Stomach (tissue), 8 donors: ENCODE measurements at regions not wholly inside any gene's neighbourhood (a gene's known extent, or its start where the extent isn't known, plus 50 kb on each side); places are given as distances from the start of the nearest gene placed in this dataset.
"Not testable (repeated sequence)": the region's sequence is repeated elsewhere in the genome, so short reads cannot be mapped to it uniquely, and the experiment has no call there.

Experiments
- DNase-seq, 2 donors: peaks; one replicate each; pipeline versions ENCODE4 v3.0.0 to v3.0.0-alpha.2; 2013 to 2019
- H3K27ac ChIP-seq, 5 donors: fragments of 200-600 bp in 4 of 5; sonication (generic) in 4 of 5; one replicate each; pipeline ENCODE4 v1.5.1; 2013 to 2019; ENCODE audit warnings: mild to moderate bottlenecking in 1 of 5, moderate library complexity in 1 of 5
- H3K27me3 ChIP-seq, 3 donors: fragments of 200-600 bp; sonication (generic); one replicate each; pipeline ENCODE4 v1.5.1; 2017 to 2019; ENCODE audit warnings: mixed run types in 1 of 3
- H3K36me3 ChIP-seq, 4 donors: fragments of 200-600 bp; sonication (generic); 1 replicate in 3 of 4; 2 replicates in 1 of 4; pipeline ENCODE4 v1.5.1; 2016 to 2019
- H3K4me1 ChIP-seq, 4 donors: fragments of 200-600 bp; sonication (generic); one replicate each; pipeline ENCODE4 v1.5.1; 2016 to 2019
- H3K4me3 ChIP-seq, 4 donors: fragments of 200-600 bp; sonication (generic) in 3 of 4; one replicate each; pipeline ENCODE4 v1.5.1; 2016 to 2019; ENCODE audit warnings: mild to moderate bottlenecking in 1 of 4
- H3K9me3 ChIP-seq, 4 donors: fragments of 200-600 bp; sonication (generic); one replicate each; pipeline ENCODE4 v1.5.1; 2016 to 2019
- CTCF ChIP-seq, 7 experiments: fragments of 450-650 bp in 4 of 7; fragments of 200-600 bp in 3 of 7; sonication (generic) in 3 of 7; IDR thresholded peaks; one replicate each; pipeline ENCODE4 v1.5.1; 2016 to 2019; ENCODE audit warnings: antibody characterized with exemption in 7 of 7, control low read depth in 2 of 7, mild to moderate bottlenecking in 1 of 7
- EP300 ChIP-seq: sonication (generic); formaldehyde crosslinking; IDR thresholded peaks from one replicate; pipeline ENCODE4 v1.6.1; 2017; ENCODE audit warnings: antibody characterized with exemption
- POLR2A ChIP-seq, 4 donors: fragments of 450-650 bp; IDR thresholded peaks; one replicate each; pipeline ENCODE4 v1.6.1; 2016; ENCODE audit warnings: antibody characterized with exemption in 4 of 4, control low read depth in 2 of 4, mild to moderate bottlenecking in 1 of 4, moderate library complexity in 1 of 4
- POLR2AphosphoS5 ChIP-seq, 3 donors: sonication (generic); formaldehyde crosslinking; IDR thresholded peaks; one replicate each; pipeline ENCODE4 v1.6.1; 2016; ENCODE audit warnings: antibody characterized with exemption in 3 of 3
- WGBS, 5 donors: extraction: QIAGEN DNeasy Blood & Tissue Kit in 3 of 5; methylation state at CpG; one replicate each; pipeline versions ENCODE4 v1.1.5 to v1.1.7; 2013 to 2018; 5-methylcytosine and 5-hydroxymethylcytosine counted together
- intact Hi-C: fragments of 100-400 bp; cut with DNase I; formaldehyde crosslinking; loops from one replicate; pipeline ENCODE4 v1.15.1; 2023; ENCODE audit warnings: low total_unique reads
- donor health status: healthy with polysubstance abuse.
- donor health status: Bipolar disorder and iron deficiency.
- donor health status: healthy.

- WGBS, 5 donors, result 76 to 88% (median 81%) methylated on average over 3 of the region's 3 CpGs
- TF ChIP-seq POLR2A (IDR thresholded peaks at IDR 0.05), result no peak
- TF ChIP-seq CTCF (IDR thresholded peaks at IDR 0.05), result no peak
- no peak for TF ChIP-seq POLR2AphosphoS5 (IDR thresholded peaks at IDR 0.05)
- no peak for TF ChIP-seq EP300
- no peak for DNase-seq
- Histone ChIP-seq H3K27me3 (no peaks in the 10 kb centered on the region), H3K4me1 (no peaks in the 10 kb centered on the region), H3K9me3 (peaks cover 0 to 8% (median 0%) of the 10 kb centered on the region in 4 donors), H3K36me3 (no peaks in the 10 kb centered on the region), H3K27ac (no peak overlapping the region), H3K4me3 (no peak overlapping the region)
- intact Hi-C loops, result no loop called here
Observed at GRCh38 chr2:208990716-208991115, 433.1 kb upstream of the MAP2 start.

GRCh38 chr2:208999911-209000310, 423.9 kb upstream of the MAP2 start:
- no peak overlapping the region for H3K27ac ChIP-seq
- intact Hi-C loops, result no loop called here
- H3K27me3 ChIP-seq, result no peaks in the 10 kb centered on the region
- TF ChIP-seq POLR2A (IDR thresholded peaks at IDR 0.05), result no peak
- TF ChIP-seq CTCF (IDR thresholded peaks at IDR 0.05), result no peak
- no peak for TF ChIP-seq POLR2AphosphoS5 (IDR thresholded peaks at IDR 0.05)
- no peak for TF ChIP-seq EP300
- no peaks in the 10 kb centered on the region for H3K4me1 ChIP-seq
- DNase-seq, result no peak
- no peaks in the 10 kb centered on the region for H3K36me3 ChIP-seq
- WGBS, 5 donors, result 47 to 69% (median 50%) methylated on average over 2 of the region's 2 CpGs
- H3K4me3 ChIP-seq, result no peak overlapping the region
- peaks cover 0 to 11% (median 4%) of the 10 kb centered on the region in 4 donors for H3K9me3 ChIP-seq

GRCh38 chr2:209002054-209002453, 421.8 kb upstream of the MAP2 start:
- no peak for DNase-seq
- intact Hi-C loops, result no loop called here
- no peak for TF ChIP-seq EP300
- no peak for TF ChIP-seq POLR2A (IDR thresholded peaks at IDR 0.05)
- TF ChIP-seq POLR2AphosphoS5 (IDR thresholded peaks at IDR 0.05), result no peak

GRCh38 chr2:209005371-209005770, 418.5 kb upstream of the MAP2 start:
- intact Hi-C loops, result no loop called here
- Histone ChIP-seq H3K4me3 (no peak overlapping the region), H3K36me3 (no peaks in the 10 kb centered on the region), H3K27ac (no peak overlapping the region), H3K4me1 (no peaks in the 10 kb centered on the region), H3K27me3 (no peaks in the 10 kb centered on the region), H3K9me3 (peaks cover 0 to 30% (median 14%) of the 10 kb centered on the region in 4 donors)
- DNase-seq, result no peak
- WGBS, 5 donors, result 73 to 94% (median 84%) methylated on average over 1 of the region's 1 CpG
- TF ChIP-seq POLR2AphosphoS5 (IDR thresholded peaks at IDR 0.05) (no peak), CTCF (IDR thresholded peaks at IDR 0.05) (no peak), EP300 (no peak), POLR2A (IDR thresholded peaks at IDR 0.05) (no peak)

More at GRCh38 chr2:209002054-209002453, 421.8 kb upstream of the MAP2 start:
- H3K27me3 ChIP-seq, result no peaks in the 10 kb centered on the region
- no peaks in the 10 kb centered on the region for H3K4me1 ChIP-seq
- WGBS, 5 donors, result 69 to 91% (median 88%) methylated on average over 1 of the region's 1 CpG
- H3K9me3 ChIP-seq, result peaks cover 0 to 29% (median 14%) of the 10 kb centered on the region in 4 donors
- H3K27ac ChIP-seq, result no peak overlapping the region
- H3K36me3 ChIP-seq, result no peaks in the 10 kb centered on the region
- no peak overlapping the region for H3K4me3 ChIP-seq

GRCh38 chr2:209008636-209009287, 415.1 kb upstream of the MAP2 start:
- Histone ChIP-seq H3K9me3 (peaks cover 0 to 30% (median 13%) of the 10 kb centered on the region in 4 donors), H3K4me3 (no peak overlapping the region), H3K27me3 (no peaks in the 10 kb centered on the region), H3K36me3 (no peaks in the 10 kb centered on the region), H3K4me1 (no peaks in the 10 kb centered on the region), H3K27ac (no peak overlapping the region)
- intact Hi-C loops, result no loop called here
- TF ChIP-seq CTCF (IDR thresholded peaks at IDR 0.05) (no peak), EP300 (no peak), POLR2A (IDR thresholded peaks at IDR 0.05) (no peak), POLR2AphosphoS5 (IDR thresholded peaks at IDR 0.05) (no peak)
- 72 to 88% (median 87%) methylated on average over 2 of the region's 2 CpGs for WGBS, 5 donors
- DNase-seq, result no peak

- H3K4me3 ChIP-seq, H3K9me3 ChIP-seq, intact Hi-C loops, H3K36me3 ChIP-seq, H3K27ac ChIP-seq, DNase-seq, H3K27me3 ChIP-seq, H3K4me1 ChIP-seq: not testable (repeated sequence)
- WGBS, 5 donors, result 73 to 81% (median 80%) methylated on average over 6 of the region's 6 CpGs
Observed at GRCh38 chr2:209018633-209019032, 405.2 kb upstream of the MAP2 start.
